ENCODE measurements at regions not wholly inside any gene's neighbourhood (a gene's known extent, or its start where the extent isn't known, plus 50 kb on each side); places are given as distances from the start of the nearest gene placed in this dataset.

- ChIA-PET POLR2A (no interaction called here), CTCF (interaction anchor here (0.6 kb wide), 1 partner anchor 1645 kb away, joined by 3 read pairs; no protein-coding TSS in a partner anchor)
- H3K4me3 ChIP-seq (ENCODE audit: low read depth in 2 of 2, low read length in 2 of 2) = no peak overlapping the region
- ATAC-seq = no peak
- H3K4me1 ChIP-seq (ENCODE audit: control insufficient read depth, insufficient read depth, low read length) = no peaks in the 10 kb centered on the region
- H3K27ac ChIP-seq (ENCODE audit: low read length) = no peak overlapping the region
- intact Hi-C loops (cut with micrococcal nuclease; ENCODE audit: unreplicated experiment) (loop anchor here (10.0 kb wide), 1 partner anchor 422 kb away; no protein-coding TSS in a partner anchor), in situ Hi-C loops (cut with HindIII; ENCODE audit: low pct_unique_long_range_greater_than_20kb, low sequenced_read_pairs) (no loop called here)
- H3K9me3 ChIP-seq (ENCODE audit: control insufficient read depth, insufficient read depth, low read depth, low read length) = no peaks in the 10 kb centered on the region
- no peak for DNase-seq (ENCODE audit: low read depth, low spot score)
- TF ChIP-seq POLR2AphosphoS5 (IDR thresholded peaks at IDR 0.05; ENCODE audit: low read depth, low read length) = no peak
- TF ChIP-seq TCF7L2 (IDR thresholded peaks at IDR 0.05; ENCODE audit: low read depth, low read length) = no peak
- no peak for TF ChIP-seq REST (IDR thresholded peaks at IDR 0.05; ENCODE audit: insufficient read depth in 1 of 2, low read depth in 2 of 2, low read length in 1 of 2)
- no peak for TF ChIP-seq CTCF (IDR thresholded peaks at IDR 0.05)
- no peak for TF ChIP-seq SIN3A (IDR thresholded peaks at IDR 0.05; ENCODE audit: borderline replicate concordance, insufficient read depth, low read depth, low read length)
- H3K27me3 ChIP-seq (ENCODE audit: control insufficient read depth, insufficient read depth, low read length) = no peaks in the 10 kb centered on the region
- no peaks in the 10 kb centered on the region for H3K36me3 ChIP-seq (ENCODE audit: control insufficient read depth, insufficient read depth, low read length)
- BruUV-seq (replicated peaks) = no TSS peak
Measured at GRCh38 chr3:34263101-34263621, 464.7 kb downstream of the PDCD6IP start.

- no peak for ATAC-seq
- Histone ChIP-seq H3K4me3 (ENCODE audit: low read depth in 2 of 2, low read length in 2 of 2) (no peak overlapping the region), H3K27me3 (ENCODE audit: control insufficient read depth, insufficient read depth, low read length) (no peaks in the 10 kb centered on the region), H3K4me1 (ENCODE audit: control insufficient read depth, insufficient read depth, low read length) (no peaks in the 10 kb centered on the region), H3K27ac (ENCODE audit: low read length) (no peak overlapping the region), H3K9me3 (ENCODE audit: control insufficient read depth, insufficient read depth, low read depth, low read length) (no peaks in the 10 kb centered on the region), H3K36me3 (ENCODE audit: control insufficient read depth, insufficient read depth, low read length) (no peaks in the 10 kb centered on the region)
- ChIA-PET POLR2A (no interaction called here), CTCF (no interaction called here)
- in situ Hi-C loops (cut with HindIII; ENCODE audit: low pct_unique_long_range_greater_than_20kb, low sequenced_read_pairs) = no loop called here
- no peak for TF ChIP-seq SIN3A (IDR thresholded peaks at IDR 0.05; ENCODE audit: borderline replicate concordance, insufficient read depth, low read depth, low read length)
- intact Hi-C loops (cut with micrococcal nuclease; ENCODE audit: unreplicated experiment) = loop anchor here (10.0 kb wide), 1 partner anchor 420 kb away; no protein-coding TSS in a partner anchor
- DNase-seq (ENCODE audit: low read depth, low spot score) = no peak
- no TSS peak for BruUV-seq (replicated peaks)
Measured at GRCh38 chr3:34264337-34265041, 466.1 kb downstream of the PDCD6IP start.

GRCh38 chr3:34267088-34267487 is 468.7 kb downstream of the PDCD6IP start:
- Histone ChIP-seq H3K27me3 (ENCODE audit: control insufficient read depth, insufficient read depth, low read length) (no peaks in the 10 kb centered on the region), H3K27ac (ENCODE audit: low read length) (no peak overlapping the region), H3K36me3 (ENCODE audit: control insufficient read depth, insufficient read depth, low read length) (no peaks in the 10 kb centered on the region), H3K4me3 (ENCODE audit: low read depth in 2 of 2, low read length in 2 of 2) (no peak overlapping the region), H3K4me1 (ENCODE audit: control insufficient read depth, insufficient read depth, low read length) (no peaks in the 10 kb centered on the region), H3K9me3 (ENCODE audit: control insufficient read depth, insufficient read depth, low read depth, low read length) (no peaks in the 10 kb centered on the region)
- intact Hi-C loops (cut with micrococcal nuclease; ENCODE audit: unreplicated experiment) = loop anchor here (10.0 kb wide), 1 partner anchor 418 kb away; no protein-coding TSS in a partner anchor
- TF ChIP-seq TCF7L2 (IDR thresholded peaks at IDR 0.05; ENCODE audit: low read depth, low read length) = no peak
- ATAC-seq (no peak), DNase-seq (ENCODE audit: low read depth, low spot score) (no peak)
- in situ Hi-C loops (cut with HindIII; ENCODE audit: low pct_unique_long_range_greater_than_20kb, low sequenced_read_pairs) = no loop called here
- CTCF ChIA-PET = no interaction called here
- POLR2A ChIA-PET = no interaction called here
- BruUV-seq (replicated peaks) = no TSS peak
